ENCODE measurements at regions not wholly inside any gene's neighbourhood (a gene's known extent, or its start where the extent isn't known, plus 50 kb on each side); places are given as distances from the start of the nearest gene placed in this dataset.
"Not testable (repeated sequence)": the region's sequence is repeated elsewhere in the genome, so short reads cannot be mapped to it uniquely, and the experiment has no call there.

- H3K27ac ChIP-seq (ENCODE audit: low read depth, low read length), result no peak overlapping the region
- no peak overlapping the region for H3K4me3 ChIP-seq (ENCODE audit: low read depth, low read length)
- H3K4me1 ChIP-seq (ENCODE audit: control insufficient read depth, insufficient read depth, low read length), result no peaks in the 10 kb centered on the region
- H3K9ac ChIP-seq (ENCODE audit: low read length), result no peak overlapping the region
- no peaks in the 10 kb centered on the region for H3K36me3 ChIP-seq (ENCODE audit: control insufficient read depth, insufficient read depth, low read length)
- no peaks in the 10 kb centered on the region for H3K9me3 ChIP-seq (ENCODE audit: control insufficient read depth, insufficient read depth, low read depth, low read length)
- no peaks in the 10 kb centered on the region for H3K27me3 ChIP-seq (ENCODE audit: control insufficient read depth, insufficient read depth, low read length)
Measured at GRCh38 chr4:149048451-149049143, 606.4 kb upstream of the NR3C2 start.

GRCh38 chr4:149047368-149047767 is 605.2 kb upstream of the NR3C2 start:
- Histone ChIP-seq H3K27me3 (ENCODE audit: control insufficient read depth, insufficient read depth, low read length) (no peaks in the 10 kb centered on the region), H3K27ac (ENCODE audit: low read depth, low read length) (no peak overlapping the region), H3K9ac (ENCODE audit: low read length) (no peak overlapping the region), H3K4me3 (ENCODE audit: low read depth, low read length) (no peak overlapping the region), H3K9me3 (ENCODE audit: control insufficient read depth, insufficient read depth, low read depth, low read length) (no peaks in the 10 kb centered on the region), H3K36me3 (ENCODE audit: control insufficient read depth, insufficient read depth, low read length) (no peaks in the 10 kb centered on the region), H3K4me1 (ENCODE audit: control insufficient read depth, insufficient read depth, low read length) (no peaks in the 10 kb centered on the region)

GRCh38 chr4:149045731-149046130 is 603.5 kb upstream of the NR3C2 start:
- Histone ChIP-seq H3K36me3 (ENCODE audit: control insufficient read depth, insufficient read depth, low read length) (no peaks in the 10 kb centered on the region), H3K9me3 (ENCODE audit: control insufficient read depth, insufficient read depth, low read depth, low read length) (no peaks in the 10 kb centered on the region), H3K4me3 (ENCODE audit: low read depth, low read length) (no peak overlapping the region), H3K4me1 (ENCODE audit: control insufficient read depth, insufficient read depth, low read length) (no peaks in the 10 kb centered on the region), H3K27me3 (ENCODE audit: control insufficient read depth, insufficient read depth, low read length) (no peaks in the 10 kb centered on the region), H3K9ac (ENCODE audit: low read length) (no peak overlapping the region), H3K27ac (ENCODE audit: low read depth, low read length) (no peak overlapping the region)

GRCh38 chr4:149039786-149040185 is 597.6 kb upstream of the NR3C2 start:
- H3K9ac ChIP-seq (ENCODE audit: low read length); H3K4me3 ChIP-seq (ENCODE audit: low read depth, low read length); H3K27me3 ChIP-seq (ENCODE audit: control insufficient read depth, insufficient read depth, low read length); H3K36me3 ChIP-seq (ENCODE audit: control insufficient read depth, insufficient read depth, low read length); H3K4me1 ChIP-seq (ENCODE audit: control insufficient read depth, insufficient read depth, low read length); H3K9me3 ChIP-seq (ENCODE audit: control insufficient read depth, insufficient read depth, low read depth, low read length); H3K27ac ChIP-seq (ENCODE audit: low read depth, low read length): not testable (repeated sequence)

GRCh38 chr4:149031399-149031798 is 589.2 kb upstream of the NR3C2 start:
- no peak overlapping the region for H3K4me3 ChIP-seq (ENCODE audit: low read depth, low read length)
- no peaks in the 10 kb centered on the region for H3K4me1 ChIP-seq (ENCODE audit: control insufficient read depth, insufficient read depth, low read length)
- no peak overlapping the region for H3K9ac ChIP-seq (ENCODE audit: low read length)
- no peaks in the 10 kb centered on the region for H3K9me3 ChIP-seq (ENCODE audit: control insufficient read depth, insufficient read depth, low read depth, low read length)
- H3K27ac ChIP-seq (ENCODE audit: low read depth, low read length), result no peak overlapping the region
- H3K36me3 ChIP-seq (ENCODE audit: control insufficient read depth, insufficient read depth, low read length), result no peaks in the 10 kb centered on the region
- H3K27me3 ChIP-seq (ENCODE audit: control insufficient read depth, insufficient read depth, low read length), result no peaks in the 10 kb centered on the region

GRCh38 chr4:149029056-149029651 is 586.9 kb upstream of the NR3C2 start:
- Histone ChIP-seq H3K9ac (ENCODE audit: low read length) (no peak overlapping the region), H3K27ac (ENCODE audit: low read depth, low read length) (no peak overlapping the region), H3K4me3 (ENCODE audit: low read depth, low read length) (no peak overlapping the region), H3K4me1 (ENCODE audit: control insufficient read depth, insufficient read depth, low read length) (no peaks in the 10 kb centered on the region), H3K36me3 (ENCODE audit: control insufficient read depth, insufficient read depth, low read length) (no peaks in the 10 kb centered on the region), H3K27me3 (ENCODE audit: control insufficient read depth, insufficient read depth, low read length) (no peaks in the 10 kb centered on the region), H3K9me3 (ENCODE audit: control insufficient read depth, insufficient read depth, low read depth, low read length) (no peaks in the 10 kb centered on the region)

- Histone ChIP-seq H3K36me3 (ENCODE audit: control insufficient read depth, insufficient read depth, low read length) (no peaks in the 10 kb centered on the region), H3K9me3 (ENCODE audit: control insufficient read depth, insufficient read depth, low read depth, low read length) (no peaks in the 10 kb centered on the region), H3K4me1 (ENCODE audit: control insufficient read depth, insufficient read depth, low read length) (no peaks in the 10 kb centered on the region), H3K9ac (ENCODE audit: low read length) (no peak overlapping the region), H3K4me3 (ENCODE audit: low read depth, low read length) (no peak overlapping the region), H3K27me3 (ENCODE audit: control insufficient read depth, insufficient read depth, low read length) (no peaks in the 10 kb centered on the region), H3K27ac (ENCODE audit: low read depth, low read length) (no peak overlapping the region)
Measured at GRCh38 chr4:149026696-149027095, 584.5 kb upstream of the NR3C2 start.

GRCh38 chr4:149017002-149017734 is 575.0 kb upstream of the NR3C2 start:
- H3K4me1 ChIP-seq (ENCODE audit: control insufficient read depth, insufficient read depth, low read length), result no peaks in the 10 kb centered on the region
- no peaks in the 10 kb centered on the region for H3K9me3 ChIP-seq (ENCODE audit: control insufficient read depth, insufficient read depth, low read depth, low read length)
- no peak overlapping the region for H3K4me3 ChIP-seq (ENCODE audit: low read depth, low read length)
- no peaks in the 10 kb centered on the region for H3K27me3 ChIP-seq (ENCODE audit: control insufficient read depth, insufficient read depth, low read length)
- no peak overlapping the region for H3K9ac ChIP-seq (ENCODE audit: low read length)
- H3K27ac ChIP-seq (ENCODE audit: low read depth, low read length), result no peak overlapping the region
- H3K36me3 ChIP-seq (ENCODE audit: control insufficient read depth, insufficient read depth, low read length), result no peaks in the 10 kb centered on the region

- Histone ChIP-seq H3K4me1 (ENCODE audit: control insufficient read depth, insufficient read depth, low read length) (0 out of 2 replicates have a peak, but pooled peaks cover 9% of the 10 kb centered on the region), H3K36me3 (ENCODE audit: control insufficient read depth, insufficient read depth, low read length) (no peaks in the 10 kb centered on the region), H3K4me3 (ENCODE audit: low read depth, low read length) (no peak overlapping the region), H3K9ac (ENCODE audit: low read length) (no peak overlapping the region), H3K27me3 (ENCODE audit: control insufficient read depth, insufficient read depth, low read length) (no peaks in the 10 kb centered on the region), H3K9me3 (ENCODE audit: control insufficient read depth, insufficient read depth, low read depth, low read length) (no peaks in the 10 kb centered on the region), H3K27ac (ENCODE audit: low read depth, low read length) (no peak overlapping the region)
Measured at GRCh38 chr4:149009223-149009622, 567.0 kb upstream of the NR3C2 start.

GRCh38 chr4:149008415-149009025 is 566.3 kb upstream of the NR3C2 start:
- Histone ChIP-seq H3K4me3 (ENCODE audit: low read depth, low read length) (no peak overlapping the region), H3K27me3 (ENCODE audit: control insufficient read depth, insufficient read depth, low read length) (no peaks in the 10 kb centered on the region), H3K4me1 (ENCODE audit: control insufficient read depth, insufficient read depth, low read length) (0 out of 2 replicates have a peak, but pooled peaks cover 9% of the 10 kb centered on the region), H3K27ac (ENCODE audit: low read depth, low read length) (no peak overlapping the region), H3K9me3 (ENCODE audit: control insufficient read depth, insufficient read depth, low read depth, low read length) (no peaks in the 10 kb centered on the region), H3K36me3 (ENCODE audit: control insufficient read depth, insufficient read depth, low read length) (no peaks in the 10 kb centered on the region), H3K9ac (ENCODE audit: low read length) (no peak overlapping the region)

GRCh38 chr4:149005191-149005590 is 563.0 kb upstream of the NR3C2 start:
- no peaks in the 10 kb centered on the region for H3K9me3 ChIP-seq (ENCODE audit: control insufficient read depth, insufficient read depth, low read depth, low read length)
- H3K9ac ChIP-seq (ENCODE audit: low read length), result no peak overlapping the region
- no peaks in the 10 kb centered on the region for H3K36me3 ChIP-seq (ENCODE audit: control insufficient read depth, insufficient read depth, low read length)
- H3K4me1 ChIP-seq (ENCODE audit: control insufficient read depth, insufficient read depth, low read length), result 0 out of 2 replicates have a peak, but pooled peaks cover 9% of the 10 kb centered on the region
- no peak overlapping the region for H3K27ac ChIP-seq (ENCODE audit: low read depth, low read length)
- no peaks in the 10 kb centered on the region for H3K27me3 ChIP-seq (ENCODE audit: control insufficient read depth, insufficient read depth, low read length)
- no peak overlapping the region for H3K4me3 ChIP-seq (ENCODE audit: low read depth, low read length)

Data from HUES6 (cell line).